ENCODE measurements at regions not wholly inside any gene's neighbourhood (a gene's known extent, or its start where the extent isn't known, plus 50 kb on each side); places are given as distances from the start of the nearest gene placed in this dataset.
"Not testable (repeated sequence)": the region's sequence is repeated elsewhere in the genome, so short reads cannot be mapped to it uniquely, and the experiment has no call there.

DNA sequence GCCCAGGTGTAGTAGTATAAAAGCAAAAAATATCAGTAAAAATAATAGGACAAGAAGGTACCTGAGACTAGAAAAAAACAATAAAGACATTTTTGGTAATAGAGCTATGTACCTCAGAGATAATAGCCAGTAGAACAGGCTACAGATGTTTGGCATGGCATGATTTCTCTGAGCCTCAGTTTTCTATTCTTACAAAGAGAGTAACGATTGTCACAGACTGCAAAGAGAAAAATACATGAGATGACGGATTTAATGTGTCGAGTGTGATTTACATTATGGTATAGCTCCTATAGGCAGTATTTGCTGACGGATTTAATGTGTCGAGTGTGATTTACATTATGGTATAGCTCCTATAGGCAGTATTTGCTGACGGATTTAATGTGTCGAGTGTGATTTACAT lies 375.3 kb upstream of the NAALADL2 start:
- TF ChIP-seq, protein P1, sequence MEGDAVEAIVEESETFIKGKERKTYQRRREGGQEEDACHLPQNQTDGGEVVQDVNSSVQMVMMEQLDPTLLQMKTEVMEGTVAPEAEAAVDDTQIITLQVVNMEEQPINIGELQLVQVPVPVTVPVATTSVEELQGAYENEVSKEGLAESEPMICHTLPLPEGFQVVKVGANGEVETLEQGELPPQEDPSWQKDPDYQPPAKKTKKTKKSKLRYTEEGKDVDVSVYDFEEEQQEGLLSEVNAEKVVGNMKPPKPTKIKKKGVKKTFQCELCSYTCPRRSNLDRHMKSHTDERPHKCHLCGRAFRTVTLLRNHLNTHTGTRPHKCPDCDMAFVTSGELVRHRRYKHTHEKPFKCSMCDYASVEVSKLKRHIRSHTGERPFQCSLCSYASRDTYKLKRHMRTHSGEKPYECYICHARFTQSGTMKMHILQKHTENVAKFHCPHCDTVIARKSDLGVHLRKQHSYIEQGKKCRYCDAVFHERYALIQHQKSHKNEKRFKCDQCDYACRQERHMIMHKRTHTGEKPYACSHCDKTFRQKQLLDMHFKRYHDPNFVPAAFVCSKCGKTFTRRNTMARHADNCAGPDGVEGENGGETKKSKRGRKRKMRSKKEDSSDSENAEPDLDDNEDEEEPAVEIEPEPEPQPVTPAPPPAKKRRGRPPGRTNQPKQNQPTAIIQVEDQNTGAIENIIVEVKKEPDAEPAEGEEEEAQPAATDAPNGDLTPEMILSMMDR (IDR thresholded peaks at IDR 0.05): not testable (repeated sequence)
- not testable (repeated sequence) for TF ChIP-seq POLR2AphosphoS5 (IDR thresholded peaks at IDR 0.05)

Data from transverse colon (tissue), 4 donors.